NB4 (cell line): ENCODE measurements at regions not wholly inside any gene's neighbourhood (a gene's known extent, or its start where the extent isn't known, plus 50 kb on each side); places are given as distances from the start of the nearest gene placed in this dataset.

Experiments
- CTCF ChIP-seq: IDR thresholded peaks from one replicate; pipeline ENCODE4 v1.5.1; 2012; ENCODE audit warnings: low read depth, low read length
- MYC ChIP-seq: IDR thresholded peaks from 2 replicates; pipeline ENCODE4 v1.6.1; 2011; ENCODE audit warnings: low read depth, low read length
- POLR2A ChIP-seq: IDR thresholded peaks from 2 replicates; pipeline ENCODE4 v1.6.1; 2011; ENCODE audit warnings: mild to moderate bottlenecking; ENCODE audit not compliant: insufficient read length; ENCODE audit errors: extremely low read depth

GRCh38 chr5:154540600-154540999, 62.6 kb upstream of the HAND1 start:
- no peak for TF ChIP-seq CTCF
- TF ChIP-seq POLR2A, result no peak
- no peak for TF ChIP-seq MYC
